GM23338 (cell line): ENCODE measurements at regions not wholly inside any gene's neighbourhood (a gene's known extent, or its start where the extent isn't known, plus 50 kb on each side); places are given as distances from the start of the nearest gene placed in this dataset.

Experiments used
- CTCF ChIP-seq, 2 experiments: fragments of 200-600 bp in 1 of 2; sonication (generic) in 1 of 2; conservative IDR thresholded peaks; 2 replicates each; pipeline versions ENCODE4 v1.5.1 to v1.6.1; 2016 to 2017; ENCODE audit warnings: antibody characterized with exemption in 2 of 2, low read depth in 2 of 2, mild to moderate bottlenecking in 2 of 2, moderate library complexity in 1 of 2
- EZH2 ChIP-seq: fragments of 200-600 bp; sonication (generic); IDR thresholded peaks from one replicate; pipeline ENCODE4 v1.8.0; 2017; ENCODE audit warnings: antibody characterized with exemption, mild to moderate bottlenecking, low read depth; ENCODE audit not compliant: unreplicated experiment
- POLR2AphosphoS5 ChIP-seq: IDR thresholded peaks from 2 replicates; pipeline ENCODE4 v1.6.1; 2016; ENCODE audit warnings: antibody characterized with exemption, low read depth
- REST ChIP-seq: IDR thresholded peaks from one replicate; pipeline ENCODE4 v1.6.1; 2018; ENCODE audit warnings: antibody characterized with exemption; ENCODE audit not compliant: unreplicated experiment
- ZNF331 ChIP-seq: fragments of 250-450 bp; sonication (Bioruptor Pico); IDR thresholded peaks from 2 replicates; pipeline ENCODE4 v1.5.0; 2020; ENCODE audit warnings: low read depth, mild to moderate bottlenecking, moderate library complexity

- no peak for TF ChIP-seq REST
- TF ChIP-seq EZH2, result no peak
- no peak for TF ChIP-seq POLR2AphosphoS5
- TF ChIP-seq CTCF (conservative IDR thresholded peaks at IDR 0.05; ENCODE audit: low read depth in 2 of 2), result no peak
- TF ChIP-seq ZNF331 (CRISPR knock-in tag), result no peak
Observed at GRCh38 chrX:45992402-45993123, 552.7 kb downstream of the ZNF674 start.
